NCI-H2171 treated with DMSO at 0.1 percent for 48 hours (cell line): ENCODE measurements at regions not wholly inside any gene's neighbourhood (a gene's known extent, or its start where the extent isn't known, plus 50 kb on each side); places are given as distances from the start of the nearest gene placed in this dataset.

ENCODE experiments used
- DNase-seq: peaks from one replicate; lab custom pipeline; 2025; lab: John Stamatoyannopoulos, UW

DNA sequence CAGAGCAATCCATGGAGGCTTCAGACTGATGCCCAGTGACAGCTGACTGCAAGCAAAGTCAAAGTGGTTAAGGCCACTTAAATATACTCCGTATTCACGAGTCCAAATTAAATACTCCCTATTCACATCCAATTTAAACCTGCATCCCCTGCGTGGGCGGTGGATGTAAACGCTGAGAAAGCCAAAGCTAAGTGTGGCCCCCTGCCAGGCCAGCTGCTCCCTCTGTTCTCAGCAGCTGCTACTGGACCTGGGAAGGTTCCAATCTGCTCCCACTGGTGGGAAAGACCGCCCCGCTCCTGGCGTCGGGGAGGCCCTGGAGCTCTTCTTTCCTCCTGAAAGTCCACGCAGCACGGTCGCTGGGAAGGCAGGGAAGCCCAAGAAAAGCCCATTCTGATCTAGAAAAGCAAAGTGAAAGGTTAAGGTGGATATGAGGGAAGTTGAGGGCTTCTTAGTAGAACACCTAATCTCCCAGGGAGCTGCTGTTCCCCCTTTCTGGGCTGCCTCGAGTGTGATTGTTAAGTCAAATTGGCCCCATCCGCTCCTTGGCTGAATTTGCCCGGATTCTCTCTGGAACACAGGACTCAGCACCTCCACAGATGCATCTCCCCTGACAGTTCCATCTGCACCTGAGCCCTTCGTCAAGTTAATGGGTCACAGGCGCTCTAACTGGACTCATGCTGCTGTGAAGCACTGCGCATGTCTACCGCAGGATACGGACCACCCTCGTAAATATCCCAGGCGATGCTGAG is 205.5 kb downstream of the USP12 start:
- peak; percentile 85 for DNase-seq

GRCh38 chr13:26964278-26965250 is 204.0 kb upstream of the GPR12 start:
- peak; percentile 92 for DNase-seq

DNA sequence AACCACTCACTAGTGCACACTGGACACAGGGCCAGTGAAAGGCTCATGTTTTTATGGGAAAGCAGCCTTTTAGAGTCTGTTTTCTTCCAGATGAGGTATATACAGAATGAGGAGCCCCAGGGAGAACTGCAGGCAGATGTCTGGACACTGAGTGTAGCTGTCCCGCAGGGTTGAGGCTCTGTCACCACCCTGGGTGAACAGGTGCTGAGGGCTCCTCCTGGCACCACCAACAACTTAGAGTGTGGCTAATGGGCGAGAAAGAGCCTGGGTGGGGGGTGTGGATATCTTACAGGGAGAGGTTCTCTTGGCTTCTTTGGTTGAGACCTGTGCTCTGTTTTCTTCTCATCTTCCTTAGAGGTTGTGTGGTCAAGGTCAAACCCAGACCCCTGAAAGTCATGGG is 202.1 kb upstream of the GPR12 start:
- DNase-seq, result no peak

- DNase-seq, result peak; percentile 30
Observed at GRCh38 chr13:26961890-26962615, 201.5 kb upstream of the GPR12 start.

GRCh38 chr13:26957182-26957581 is 196.6 kb upstream of the GPR12 start:
- DNase-seq, result no peak

DNA sequence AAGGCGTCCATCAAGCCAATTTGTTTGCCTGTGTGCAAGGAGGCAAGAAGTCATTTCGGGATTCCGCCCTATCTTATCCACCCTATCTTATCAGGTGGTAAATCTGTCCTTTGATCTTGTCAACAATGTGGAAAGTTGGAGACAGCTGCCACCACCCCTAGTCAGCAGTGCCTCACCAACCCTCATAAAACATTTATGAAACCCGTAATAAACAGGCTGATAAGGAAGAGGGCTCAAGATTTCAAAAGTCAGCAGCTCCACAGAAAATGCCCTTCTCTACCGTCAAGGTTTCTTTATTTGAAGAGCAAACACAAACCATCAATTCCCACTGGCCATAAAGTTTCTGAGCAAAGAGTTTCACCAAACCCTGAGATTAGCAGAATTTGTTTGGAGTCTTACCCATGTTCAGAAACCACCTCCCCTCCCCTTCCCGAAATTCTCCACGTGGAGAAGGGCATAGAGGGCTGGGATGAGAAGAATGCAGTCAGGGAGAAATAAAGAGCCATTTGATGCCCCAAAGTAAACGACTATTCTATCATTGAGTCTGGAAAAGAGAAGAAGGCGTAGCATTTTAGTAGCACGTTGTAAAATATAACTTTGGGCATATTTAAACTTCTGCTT is 196.0 kb upstream of the GPR12 start:
- no peak for DNase-seq

- no peak for DNase-seq
Observed at GRCh38 chr13:26954976-26955375, 194.4 kb upstream of the GPR12 start.

GRCh38 chr13:26953291-26953690 is 192.7 kb upstream of the GPR12 start:
- DNase-seq, result no peak

DNA sequence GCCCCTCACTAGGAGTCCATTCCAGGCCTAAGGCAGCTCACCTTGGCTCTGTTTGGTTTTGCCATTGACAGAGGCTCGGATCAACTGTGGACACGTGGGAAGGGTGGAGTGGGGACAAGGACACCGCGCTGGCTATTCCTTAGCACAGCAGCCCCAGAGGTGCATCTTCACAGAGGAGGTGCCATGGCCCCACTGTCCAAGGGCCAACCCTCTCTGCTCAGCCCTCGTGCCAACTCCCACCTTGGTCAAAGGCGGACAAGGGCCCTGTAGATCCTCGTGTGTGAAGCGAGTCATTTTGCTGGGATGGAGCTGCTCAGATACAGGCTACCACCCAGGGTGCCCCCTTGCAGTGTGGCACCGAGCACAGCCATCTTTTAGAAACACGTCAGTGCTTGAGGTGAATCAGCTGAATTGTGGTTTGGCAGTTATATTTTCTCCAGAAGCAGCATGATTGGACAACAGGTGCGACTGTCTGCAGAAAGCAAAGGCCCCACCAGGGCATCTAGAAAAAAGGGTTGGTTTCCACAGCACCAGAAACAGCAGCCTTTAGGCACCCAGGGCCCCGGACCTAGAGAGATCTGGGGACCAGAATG is 192.1 kb upstream of the GPR12 start:
- no peak for DNase-seq

- DNase-seq, result no peak
Observed at GRCh38 chr13:26951581-26952177, 191.1 kb upstream of the GPR12 start.

DNA sequence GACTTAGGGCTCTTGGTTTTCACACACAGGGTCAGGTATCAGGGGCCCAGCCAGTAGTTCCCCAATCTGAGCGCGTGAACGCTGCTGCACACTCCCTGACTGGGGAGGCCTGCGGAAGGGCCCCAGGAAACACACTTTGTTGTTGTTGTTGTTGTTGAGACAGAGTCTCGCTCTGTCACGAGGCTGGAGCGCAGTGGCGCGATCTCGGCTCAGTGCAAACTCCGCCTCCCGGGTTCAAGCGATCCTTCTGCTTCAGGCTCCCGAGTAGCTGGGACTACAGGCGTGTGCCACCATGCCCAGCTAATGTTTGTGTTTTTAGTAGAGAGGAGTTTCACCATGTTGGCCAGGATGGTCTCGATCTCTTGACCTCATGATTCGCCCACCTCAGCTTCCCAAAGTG is 190.4 kb upstream of the GPR12 start:
- no peak for DNase-seq

- no peak for DNase-seq
Observed at GRCh38 chr13:26950546-26950945, 190.0 kb upstream of the GPR12 start.

DNA sequence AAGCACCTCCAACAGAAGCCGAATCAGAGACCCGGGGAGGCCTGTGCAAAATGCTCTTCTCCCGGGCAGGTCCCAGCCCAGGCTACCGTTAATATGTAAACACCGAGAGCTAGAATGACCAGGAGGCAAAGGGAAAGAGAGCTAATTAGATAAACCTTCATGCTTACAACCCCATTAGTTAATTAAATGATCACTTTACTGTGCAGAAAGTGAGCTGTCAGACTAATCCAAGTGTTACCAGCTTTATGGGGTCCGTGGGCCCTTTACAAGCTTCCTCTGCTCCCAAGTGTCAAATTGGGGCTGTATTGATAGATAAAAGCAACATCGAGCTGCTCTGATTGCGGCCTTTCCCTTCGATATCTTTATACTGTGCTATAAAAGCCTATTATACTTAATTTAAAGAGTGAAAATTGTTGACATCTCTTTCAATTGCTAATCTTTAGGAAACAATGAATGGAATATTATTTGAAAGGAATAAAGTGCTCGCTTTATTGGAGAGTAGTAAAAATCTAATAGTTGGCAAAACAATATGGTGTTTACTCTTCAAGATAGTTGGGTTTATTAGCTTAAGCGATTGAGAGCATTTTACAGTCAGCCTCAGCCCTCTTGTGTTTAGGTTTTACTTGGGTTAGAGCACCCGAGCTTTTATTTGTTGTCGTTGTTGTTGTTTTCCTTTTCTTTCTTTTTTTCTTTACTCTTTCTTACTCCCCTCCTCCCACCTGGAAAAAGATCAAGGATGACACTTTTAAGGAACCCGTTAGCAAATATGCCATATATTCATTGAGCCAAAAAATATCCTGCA is 189.3 kb upstream of the GPR12 start:
- no peak for DNase-seq

DNA sequence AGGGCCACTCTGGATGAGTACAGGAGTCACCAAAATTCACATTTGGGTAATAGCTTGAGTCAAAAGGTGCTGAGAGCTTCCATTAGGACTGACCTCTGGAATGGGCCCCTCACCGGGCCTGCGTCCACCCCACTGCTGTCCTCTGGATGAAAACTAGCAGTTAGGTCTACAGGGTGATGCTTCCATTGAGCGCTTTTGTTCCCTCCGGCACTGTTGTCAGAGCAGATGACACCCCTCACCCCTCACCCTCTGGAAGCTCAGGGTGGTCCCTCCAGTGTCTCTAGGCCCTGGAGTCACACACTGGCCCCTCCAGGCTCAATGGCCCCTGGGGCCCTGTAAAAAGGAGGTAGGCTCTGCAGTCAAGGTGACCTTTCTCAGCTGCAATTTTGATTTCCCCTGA is 187.8 kb upstream of the GPR12 start:
- no peak for DNase-seq

DNA sequence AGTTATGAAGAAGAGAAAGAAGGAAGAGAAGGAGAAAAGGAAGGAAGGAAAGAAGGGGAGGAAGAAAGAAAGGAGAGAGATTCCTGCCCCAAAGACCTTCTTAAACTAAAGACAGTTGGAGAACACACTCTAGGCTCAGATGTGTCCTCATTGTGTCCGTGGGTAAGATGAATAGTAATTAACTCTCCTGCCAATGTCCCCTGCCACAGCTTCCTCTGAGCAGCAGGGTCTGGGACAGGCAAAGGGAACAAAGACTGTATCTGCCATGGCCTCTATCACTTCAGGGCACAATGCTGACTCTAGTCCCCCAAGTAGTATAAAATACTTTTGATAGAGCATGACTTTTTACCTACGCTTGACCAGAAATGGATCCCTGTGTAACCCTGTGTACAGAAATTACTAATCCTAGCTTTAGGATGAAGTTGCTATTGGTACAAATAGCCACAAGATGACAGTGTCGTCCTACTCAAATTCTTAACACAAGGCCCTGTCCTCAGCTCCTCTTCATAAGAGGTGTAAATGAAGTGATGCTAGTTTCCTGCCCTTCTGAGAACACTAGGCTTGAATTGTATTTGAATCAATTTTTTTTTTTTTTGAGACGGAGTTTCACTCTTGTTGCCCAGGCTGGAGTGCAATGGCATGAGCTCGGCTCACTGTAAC is 186.2 kb upstream of the GPR12 start:
- DNase-seq, result peak; percentile 67

DNA sequence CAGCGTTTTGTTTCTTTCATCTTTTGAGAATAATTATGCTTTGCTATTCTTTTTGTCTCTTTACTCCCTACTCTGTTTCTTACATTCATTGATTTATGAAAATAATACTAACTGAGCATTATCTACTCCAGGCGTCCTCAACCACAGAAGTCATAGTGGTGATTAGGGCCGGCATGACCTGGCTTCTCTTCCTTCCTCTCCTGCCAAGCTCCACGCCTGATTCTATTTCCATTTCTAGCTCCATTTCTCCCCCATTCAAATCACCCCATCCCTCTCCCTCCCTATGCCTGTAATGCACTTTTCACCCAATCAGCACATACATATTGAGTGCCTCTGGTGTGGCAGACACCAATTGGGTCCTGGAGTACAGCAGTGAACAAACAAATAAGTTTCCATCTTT is 183.2 kb upstream of the GPR12 start:
- DNase-seq, result no peak

DNA sequence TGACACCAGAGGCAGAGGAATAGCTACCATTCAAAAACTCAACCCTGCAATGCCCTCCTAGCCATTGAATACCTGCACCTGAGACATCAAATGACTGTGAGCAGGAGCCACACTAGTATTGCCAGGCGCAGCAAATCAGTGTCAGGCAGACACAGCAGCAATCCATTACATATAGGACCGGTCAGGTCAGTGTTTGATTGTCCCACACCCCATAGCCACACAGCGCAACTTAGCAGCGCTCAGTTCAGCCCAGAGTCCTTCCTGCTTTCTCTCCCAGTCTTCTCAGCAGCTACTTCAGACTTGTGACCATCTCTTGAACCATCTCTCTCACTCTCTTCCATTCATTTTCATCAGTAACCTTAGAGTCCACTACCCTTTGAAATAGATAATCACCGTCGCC is 181.6 kb upstream of the GPR12 start:
- no peak for DNase-seq

GRCh38 chr13:26941345-26942174 is 181.0 kb upstream of the GPR12 start:
- no peak for DNase-seq

DNA sequence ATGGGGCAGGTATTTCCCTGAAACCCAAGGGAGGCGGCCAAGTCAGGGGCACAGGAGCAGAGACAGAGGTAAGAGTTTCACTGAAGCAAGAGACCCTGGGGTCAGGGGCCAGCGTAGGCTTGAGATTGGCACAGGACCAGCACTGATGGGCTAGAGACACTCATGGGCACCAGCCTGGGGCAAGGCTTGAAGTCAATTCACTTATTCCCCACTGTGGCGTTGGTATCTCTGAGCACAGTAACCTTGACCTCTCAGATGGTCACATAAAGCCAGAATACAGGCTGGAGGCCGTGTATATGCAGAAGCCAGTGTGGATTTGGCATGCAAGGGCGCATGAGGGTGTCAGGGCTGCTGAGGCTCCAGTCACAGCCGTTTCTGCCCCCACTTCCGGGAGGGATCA is 173.5 kb upstream of the GPR12 start:
- no peak for DNase-seq
